ENCODE measurements at regions not wholly inside any gene's neighbourhood (a gene's known extent, or its start where the extent isn't known, plus 50 kb on each side); places are given as distances from the start of the nearest gene placed in this dataset.
"Not testable (repeated sequence)": the region's sequence is repeated elsewhere in the genome, so short reads cannot be mapped to it uniquely, and the experiment has no call there.

DNA sequence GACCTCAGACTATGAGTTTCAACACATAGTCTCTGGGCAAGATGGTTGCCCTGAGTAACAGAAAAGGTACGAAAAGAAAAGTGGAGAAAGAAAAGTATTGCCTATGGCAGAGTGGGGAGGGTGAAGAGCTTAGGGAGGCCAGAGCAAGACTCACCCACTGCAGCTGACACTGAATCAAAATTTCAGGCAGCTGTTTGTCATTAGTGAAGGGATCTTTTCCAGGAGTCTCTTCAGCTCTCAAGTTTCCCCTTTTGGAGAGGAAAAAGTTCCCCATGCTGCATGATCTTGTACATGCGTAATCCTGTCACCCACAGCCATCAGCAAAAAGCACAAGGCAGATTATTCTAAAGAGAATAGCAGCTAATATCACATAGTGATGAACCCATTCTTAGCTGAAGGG is 616.9 kb upstream of the GBE1 start:
- no peak for DNase-seq

DNA sequence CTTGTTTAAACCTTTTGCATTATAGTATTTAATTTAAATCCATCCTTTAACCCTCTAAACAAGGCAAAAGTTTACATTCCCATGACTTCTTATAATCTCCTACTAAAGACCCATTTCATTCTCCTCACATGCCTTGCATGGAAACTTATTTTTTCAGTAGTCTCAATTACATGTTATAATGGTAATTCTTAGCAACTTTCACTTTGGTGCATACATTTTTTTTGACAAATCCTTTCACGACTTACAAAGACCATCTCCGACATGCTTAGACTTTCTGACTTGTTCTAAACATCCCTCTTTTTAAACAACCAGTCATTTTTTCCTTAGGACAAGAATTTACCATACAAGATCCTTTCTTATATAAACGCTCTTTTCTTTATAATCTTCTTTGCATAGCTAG is 615.4 kb upstream of the GBE1 start:
- DNase-seq, result no peak

DNA sequence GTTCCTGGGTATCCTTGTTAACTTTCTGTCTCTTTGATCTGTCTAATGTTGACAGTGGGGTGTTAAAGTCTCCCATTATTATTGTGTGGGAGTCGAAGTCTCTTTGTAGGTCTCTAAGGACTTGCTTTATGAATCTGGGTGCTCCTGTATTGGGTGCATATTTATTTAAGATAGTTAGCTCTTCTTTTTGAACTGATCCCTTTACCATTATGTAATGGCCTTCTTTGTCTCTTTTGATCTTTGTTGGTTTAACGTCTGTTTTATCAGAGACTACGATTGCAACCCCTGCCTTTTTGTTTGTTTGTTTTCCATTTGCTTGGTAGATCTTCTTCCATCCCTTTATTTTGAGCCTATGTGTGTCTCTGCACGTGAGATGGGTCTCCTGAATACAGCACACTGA is 612.4 kb upstream of the GBE1 start:
- not testable (repeated sequence) for DNase-seq

DNA sequence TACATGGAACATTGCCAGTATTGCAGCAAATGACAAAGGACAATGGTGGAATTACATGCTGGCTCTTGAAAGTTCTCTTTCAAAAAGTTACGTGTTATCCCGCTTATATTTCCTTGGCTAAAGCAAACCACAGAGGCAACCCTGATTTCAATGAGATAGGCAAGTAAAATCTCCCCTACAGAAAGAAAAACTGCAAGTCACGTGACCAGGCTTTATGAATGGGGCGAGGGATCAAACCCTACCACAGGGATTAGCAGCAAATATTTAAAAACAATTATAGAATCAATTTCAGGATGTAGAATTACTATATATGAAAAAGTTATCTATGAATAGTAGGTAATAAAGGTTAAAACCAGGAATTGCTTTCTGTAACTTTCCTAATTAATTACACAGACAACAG is 603.4 kb upstream of the GBE1 start:
- no peak for DNase-seq

DNA sequence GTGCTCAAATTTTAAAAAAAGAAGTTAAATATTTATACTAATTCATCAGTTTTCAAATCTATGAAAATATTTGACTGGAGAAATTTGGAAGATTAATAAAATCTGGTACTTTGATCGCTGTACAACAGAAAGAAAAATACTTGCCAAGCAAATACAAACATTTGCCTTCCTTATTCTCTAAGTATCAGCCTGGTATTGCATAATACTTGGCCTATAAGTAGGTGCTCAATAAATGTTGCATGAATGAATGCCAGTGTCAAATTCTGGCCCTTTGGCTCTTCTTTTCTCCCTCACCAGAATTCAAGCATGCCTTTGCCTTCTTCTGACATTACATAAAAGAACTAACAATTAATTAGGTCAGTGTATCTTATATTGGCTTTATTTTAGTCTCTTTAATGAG is 601.7 kb upstream of the GBE1 start:
- no peak for DNase-seq

DNA sequence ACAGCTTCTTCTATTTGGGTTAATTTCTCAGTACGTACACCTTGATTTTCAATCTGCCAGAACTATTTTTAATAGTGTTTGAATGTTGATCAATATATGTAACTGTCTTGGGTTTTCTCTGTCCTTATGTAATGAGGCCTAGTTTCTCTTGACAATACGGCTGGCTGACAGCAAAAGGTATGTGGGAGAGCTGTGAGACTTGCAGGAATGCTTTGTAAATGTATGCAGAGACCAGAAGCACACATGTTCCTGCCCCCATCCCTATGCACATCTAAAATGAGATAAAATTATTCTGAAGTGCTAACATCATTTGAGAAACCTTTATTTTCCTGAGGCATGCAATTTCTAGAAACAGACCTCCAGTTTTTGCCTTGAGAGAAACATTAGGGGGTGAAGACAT is 593.8 kb upstream of the GBE1 start:
- DNase-seq, result no peak

DNA sequence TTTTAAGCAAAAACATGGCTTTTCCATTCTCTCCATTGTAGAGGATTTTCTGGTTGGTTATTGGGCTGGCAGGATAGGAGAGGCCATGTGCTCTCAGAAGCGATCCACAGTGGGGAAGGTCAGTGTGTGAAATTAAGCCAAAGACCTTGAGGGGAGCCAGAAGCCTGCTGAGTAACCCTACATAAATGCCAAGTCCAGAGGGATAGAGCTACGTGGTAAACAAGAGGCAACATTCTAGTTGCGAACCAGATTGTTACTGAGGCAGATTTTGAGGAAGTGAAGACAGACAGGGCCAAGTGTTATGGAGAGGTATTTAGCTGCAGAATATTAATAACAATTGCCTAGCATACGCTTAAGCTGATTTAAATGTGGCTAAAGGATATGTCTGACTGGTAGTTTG is 592.8 kb upstream of the GBE1 start:
- no peak for DNase-seq

DNA sequence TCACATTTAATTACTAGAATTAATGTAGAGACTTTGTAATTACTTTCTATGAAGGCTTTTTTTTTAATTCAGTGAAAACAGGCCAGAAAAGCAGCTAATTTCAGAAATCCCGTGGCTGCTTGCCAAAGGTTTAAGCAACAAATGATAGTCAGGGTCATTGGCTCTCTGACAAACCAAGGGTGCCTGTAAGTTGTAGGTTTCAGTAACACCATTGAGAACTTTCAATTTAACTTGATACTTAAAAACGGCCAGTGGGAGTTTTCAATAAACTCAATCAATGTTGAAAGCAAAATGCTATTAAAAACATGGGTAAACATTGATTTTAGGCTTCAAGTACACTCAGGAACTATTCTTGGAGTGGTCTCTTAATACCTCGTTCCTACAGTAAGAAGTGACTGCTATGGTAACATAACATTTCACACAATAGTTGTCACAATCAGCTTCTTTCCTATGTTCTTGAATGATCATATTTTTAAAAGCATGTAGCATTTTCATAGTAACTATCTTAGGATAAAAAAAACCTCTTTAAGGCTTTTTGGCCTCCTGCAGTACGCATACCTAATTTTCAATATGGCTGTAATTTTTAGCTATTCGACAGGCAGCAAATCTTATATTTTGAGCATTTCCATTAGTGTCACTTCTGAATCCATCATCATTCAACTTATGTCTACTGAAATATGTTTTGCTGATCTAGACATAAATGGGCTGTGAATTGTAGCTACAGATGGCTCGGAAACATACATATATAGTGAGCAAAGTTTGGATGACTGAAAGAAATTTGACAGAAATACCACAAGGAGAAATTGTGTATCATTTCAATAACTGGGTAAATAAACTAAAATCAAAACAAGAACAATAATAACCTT is 592.1 kb upstream of the GBE1 start:
- no peak for DNase-seq

DNA sequence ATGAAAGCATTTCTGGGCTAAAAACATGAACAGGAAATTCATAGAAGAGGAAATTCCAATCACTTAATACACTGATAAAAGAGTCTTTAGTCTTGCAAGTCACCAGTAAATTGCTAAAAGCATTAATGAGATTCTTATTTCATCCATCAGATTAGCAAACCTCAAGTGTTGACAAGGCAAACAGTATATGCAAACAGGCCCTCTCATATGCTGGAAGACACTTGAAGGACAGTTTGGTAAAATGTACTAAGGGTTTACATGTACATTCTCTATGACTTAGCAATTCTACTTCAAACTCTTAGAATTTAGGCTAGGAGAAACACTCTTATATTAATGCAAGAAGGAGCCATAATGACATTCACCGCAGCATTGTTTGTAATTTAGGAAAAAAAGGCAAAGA is 586.1 kb upstream of the GBE1 start:
- no peak for DNase-seq

DNA sequence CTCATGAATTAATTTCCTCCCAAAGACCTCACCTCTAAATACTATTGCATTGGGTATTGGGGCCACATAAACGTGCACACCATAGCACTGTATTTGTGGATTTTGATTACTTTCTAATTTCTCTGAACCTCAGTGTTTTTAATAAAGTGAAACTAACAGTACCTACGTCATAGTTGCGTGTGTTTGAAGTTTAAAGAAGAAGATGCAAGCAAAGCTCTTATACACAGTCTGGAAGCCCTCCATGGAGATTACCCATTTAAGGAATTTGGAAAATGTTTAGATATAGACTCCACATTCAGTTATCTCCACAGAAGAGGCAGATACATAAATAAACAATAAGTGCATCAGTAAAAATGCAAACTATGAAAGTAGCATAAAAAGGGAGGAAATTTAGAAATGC is 581.1 kb upstream of the GBE1 start:
- no peak for DNase-seq

DNA sequence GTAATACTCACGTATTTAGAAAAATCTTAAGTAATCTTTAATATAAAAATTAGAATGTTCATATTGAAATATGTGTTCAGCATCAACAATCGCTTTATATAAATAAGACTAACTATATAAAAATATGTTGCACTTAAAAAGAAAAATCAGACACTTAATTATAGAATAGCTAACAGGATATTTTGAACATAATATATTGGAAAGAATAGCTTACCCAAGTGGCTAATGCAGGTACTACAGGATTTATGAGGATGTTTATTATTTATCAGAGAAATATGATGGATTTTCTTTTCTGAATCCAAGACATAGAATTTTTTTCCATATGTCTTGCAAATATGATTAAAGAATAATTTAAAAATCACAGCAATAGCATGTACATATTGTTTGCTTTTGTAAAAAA is 567.9 kb upstream of the GBE1 start:
- DNase-seq, result no peak

DNA sequence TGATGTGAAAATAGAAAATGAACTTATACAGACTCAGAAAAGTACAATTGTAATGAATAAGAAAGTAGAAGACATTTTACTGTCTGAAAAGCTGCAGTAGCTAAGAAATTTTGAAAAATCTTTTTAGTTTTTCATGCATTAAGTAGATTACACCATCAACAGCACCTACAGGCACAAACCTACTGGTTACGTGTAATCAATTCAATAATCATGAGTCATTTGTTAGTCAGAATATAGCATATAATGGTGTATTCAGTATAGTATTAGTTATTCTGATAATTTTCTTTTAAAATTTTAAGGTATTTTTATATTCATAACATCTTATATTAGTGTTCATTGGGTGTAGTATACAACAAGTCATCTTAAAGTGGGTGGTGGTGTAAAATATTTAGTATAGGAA is 550.5 kb upstream of the GBE1 start:
- no peak for DNase-seq

DNA sequence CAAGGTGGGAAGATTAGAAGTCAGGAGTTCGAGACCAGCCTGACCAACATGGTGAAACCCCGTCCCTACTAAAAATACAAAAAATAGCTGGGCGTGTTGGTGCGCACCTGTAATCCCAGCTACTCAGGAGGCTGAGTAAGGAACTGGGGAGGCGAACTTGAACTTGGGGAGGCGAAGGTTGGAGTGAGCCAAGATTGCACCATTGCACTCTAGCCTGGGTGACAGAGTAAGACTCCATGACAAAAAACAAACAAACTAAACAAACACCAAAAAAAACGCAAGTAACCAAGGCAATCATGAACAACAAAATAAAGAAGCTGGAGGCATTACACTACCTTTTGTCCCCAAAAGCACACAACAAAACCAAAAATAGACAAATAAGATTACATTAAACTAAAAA is 547.3 kb upstream of the GBE1 start:
- no peak for DNase-seq

DNA sequence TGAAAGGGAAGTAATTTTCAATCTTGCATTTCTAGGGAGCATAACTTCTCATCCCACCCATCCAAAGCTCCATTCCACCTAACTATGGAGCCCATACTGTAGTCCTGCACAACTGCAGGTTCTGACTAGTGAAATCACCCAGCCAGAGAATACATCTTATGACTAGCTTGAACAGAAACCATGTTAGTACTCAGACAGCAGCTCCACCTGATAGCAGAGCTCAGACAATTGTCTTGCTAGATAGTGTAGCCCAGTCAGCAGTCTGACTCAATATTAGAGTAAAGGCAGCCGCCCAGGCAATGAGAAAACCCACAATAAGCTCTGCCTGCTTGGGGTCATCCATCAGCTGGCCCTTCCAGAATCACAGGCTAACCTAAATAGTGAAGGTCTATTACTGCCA is 544.7 kb upstream of the GBE1 start:
- DNase-seq, result no peak

DNA sequence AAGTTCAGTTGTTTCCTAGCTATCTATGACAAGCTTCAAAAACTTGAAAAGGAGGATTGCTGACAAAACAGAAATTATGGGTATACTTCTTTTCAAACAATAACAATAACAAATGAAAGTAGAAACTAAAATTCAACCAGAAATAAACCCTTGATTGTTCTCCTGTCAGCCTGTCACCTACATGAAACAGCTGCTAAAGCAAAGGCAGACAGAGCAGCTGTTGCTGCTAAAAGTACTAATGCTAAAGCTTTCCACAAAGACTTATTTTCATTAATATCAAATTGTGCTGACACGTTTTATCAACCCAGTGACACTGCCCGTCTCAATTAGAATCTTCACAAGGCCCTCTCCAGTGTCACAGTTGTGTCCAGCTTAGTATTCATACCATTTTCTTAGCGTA is 533.2 kb upstream of the GBE1 start:
- no peak for DNase-seq

DNA sequence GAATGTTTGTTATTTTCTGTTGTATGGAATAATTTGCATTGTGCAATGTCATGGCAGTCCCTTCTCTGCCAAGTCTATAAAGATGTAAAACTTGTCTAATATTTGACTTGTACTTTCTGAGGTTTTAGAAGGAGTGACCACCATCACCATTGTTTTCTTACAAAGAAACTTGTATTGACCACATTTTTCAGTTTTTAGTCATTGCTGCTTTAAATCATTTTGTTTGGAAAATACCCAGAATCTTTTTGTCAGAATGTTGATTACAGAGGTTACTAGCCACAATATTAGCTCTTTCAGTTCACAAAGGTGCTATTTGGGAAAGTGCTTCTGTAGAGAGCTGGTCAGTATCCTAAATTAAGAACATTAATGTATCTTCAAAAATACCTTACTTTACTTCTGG is 532.4 kb upstream of the GBE1 start:
- DNase-seq, result no peak

DNA sequence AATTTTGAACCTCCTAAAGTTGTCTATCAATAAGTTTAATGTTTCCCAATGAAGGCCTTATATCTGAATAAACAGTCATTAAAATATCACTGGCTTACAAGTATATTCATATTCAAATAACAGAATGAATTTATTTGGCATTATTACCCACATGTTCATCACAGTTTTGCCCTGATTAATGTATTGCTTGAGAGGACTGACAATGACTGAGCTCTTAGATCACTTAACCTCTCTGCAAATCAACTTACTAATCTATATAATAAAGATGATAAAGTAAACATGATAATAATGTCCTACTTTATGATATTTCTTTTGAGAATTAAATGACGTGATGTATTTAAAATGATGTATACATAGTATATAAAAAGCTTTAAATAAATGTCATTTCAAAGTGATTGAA is 532.0 kb upstream of the GBE1 start:
- no peak for DNase-seq

DNA sequence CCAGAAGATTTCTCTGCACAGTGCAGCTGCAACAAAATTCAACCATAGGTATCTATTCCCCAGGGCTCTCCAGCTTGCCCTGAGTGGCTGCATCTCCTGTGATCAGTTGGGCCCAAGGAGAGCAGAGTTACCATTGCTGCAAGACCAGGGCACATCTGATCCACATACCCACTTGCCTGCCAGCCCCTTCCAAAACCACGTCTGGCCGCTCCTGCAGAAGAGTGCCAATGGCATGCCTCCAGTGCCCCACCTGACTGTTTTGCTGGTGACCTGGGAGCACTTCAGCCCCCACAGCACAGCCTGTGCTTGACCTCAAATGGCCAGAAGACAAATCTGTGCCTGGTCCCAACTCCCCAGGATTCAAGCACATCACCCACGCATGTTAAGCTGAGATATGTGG is 526.1 kb upstream of the GBE1 start:
- DNase-seq, result no peak

DNA sequence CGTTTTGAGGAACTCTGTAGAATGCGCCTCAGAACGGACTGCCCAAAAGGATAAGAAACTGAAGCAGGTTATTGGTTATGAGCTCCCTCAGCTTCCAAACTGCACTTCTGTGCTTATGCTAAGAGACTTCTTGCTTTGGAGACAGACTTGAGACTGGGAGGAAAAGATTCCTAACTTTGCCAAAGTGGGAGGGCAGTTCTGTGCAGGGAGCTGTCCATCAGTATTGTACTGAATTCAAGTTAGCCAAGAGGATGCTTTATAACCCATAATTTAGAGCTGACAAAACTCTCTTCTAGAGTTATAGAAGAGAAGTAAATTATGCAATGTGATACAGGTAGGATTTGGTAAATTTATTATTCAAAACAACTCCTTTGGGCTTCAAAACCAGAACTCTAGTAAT is 519.8 kb upstream of the GBE1 start:
- DNase-seq, result no peak

DNA sequence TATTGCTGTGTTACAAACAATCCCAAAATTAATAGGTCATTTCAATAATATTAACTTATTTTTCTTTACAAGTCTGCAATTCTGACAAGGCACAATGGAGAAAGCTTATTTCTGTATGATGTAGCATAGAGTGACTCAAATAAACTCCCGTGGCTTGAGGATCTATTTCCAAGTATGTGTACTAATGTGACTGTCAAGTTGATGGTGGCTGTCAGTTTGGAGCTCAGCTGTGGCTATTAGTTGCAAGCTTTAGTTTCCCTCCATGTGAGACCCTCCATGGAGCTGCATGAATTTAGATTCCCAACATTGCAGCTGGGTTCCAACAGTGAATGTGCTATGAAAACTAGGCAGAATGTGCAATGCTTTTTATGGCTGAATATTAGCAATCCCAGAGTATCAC is 515.5 kb upstream of the GBE1 start:
- no peak for DNase-seq

DNA sequence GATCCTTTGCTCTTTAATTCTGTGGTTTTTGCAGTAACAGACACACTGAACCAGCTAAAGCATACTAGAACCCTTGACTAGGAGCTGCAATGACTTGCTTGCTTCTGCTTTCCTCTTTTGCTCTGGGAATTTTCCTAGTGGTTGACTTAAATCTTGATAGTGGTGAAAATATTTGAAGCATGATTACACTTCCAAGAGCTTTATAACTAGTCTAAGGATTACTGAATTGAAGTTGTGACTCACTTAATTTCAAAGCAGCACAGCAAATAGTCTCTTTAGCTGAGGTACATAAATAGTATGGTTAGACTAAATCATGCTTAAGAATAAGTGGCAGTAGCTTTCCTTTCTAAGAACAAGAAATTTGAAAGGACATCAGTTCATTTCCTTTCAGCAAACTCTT is 513.5 kb upstream of the GBE1 start:
- DNase-seq, result no peak

DNA sequence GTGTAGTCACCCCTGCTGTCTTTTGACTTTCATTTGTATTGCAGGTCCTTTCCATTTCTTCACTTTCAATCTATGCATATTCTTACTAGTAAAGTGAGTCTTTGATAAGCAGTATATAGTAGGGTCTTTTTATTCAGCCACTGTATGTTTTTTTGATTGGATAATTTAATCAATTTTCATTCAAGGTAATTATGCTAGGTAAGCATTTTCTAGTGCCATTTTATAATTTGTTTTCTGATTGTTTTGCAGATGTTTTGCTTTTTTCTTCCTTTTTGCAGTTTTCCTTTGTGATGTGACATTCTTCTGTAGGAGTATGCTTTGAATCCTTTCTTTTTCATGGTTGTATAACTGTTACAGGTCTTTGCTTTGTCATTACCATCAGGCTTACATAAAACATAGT is 504.3 kb upstream of the GBE1 start:
- no peak for DNase-seq

DNA sequence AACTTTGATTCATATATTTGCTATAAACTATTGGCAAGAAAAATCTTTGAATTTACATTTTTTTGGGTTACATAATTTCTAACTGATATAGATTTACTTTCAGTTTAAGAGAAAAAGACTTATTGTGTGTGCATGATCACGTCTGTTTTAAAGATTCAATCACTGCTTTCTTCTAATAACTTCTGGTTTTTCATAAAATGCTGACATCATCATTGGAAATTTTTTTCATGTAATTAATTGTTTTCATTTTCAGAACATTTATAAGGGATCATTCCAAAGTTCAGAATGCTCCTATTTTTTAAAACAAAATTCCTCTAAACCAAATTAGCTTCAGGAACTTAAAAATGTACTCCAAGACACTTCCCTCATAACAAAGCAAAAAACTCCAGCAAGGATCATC is 500.7 kb upstream of the GBE1 start:
- no peak for DNase-seq

DNA sequence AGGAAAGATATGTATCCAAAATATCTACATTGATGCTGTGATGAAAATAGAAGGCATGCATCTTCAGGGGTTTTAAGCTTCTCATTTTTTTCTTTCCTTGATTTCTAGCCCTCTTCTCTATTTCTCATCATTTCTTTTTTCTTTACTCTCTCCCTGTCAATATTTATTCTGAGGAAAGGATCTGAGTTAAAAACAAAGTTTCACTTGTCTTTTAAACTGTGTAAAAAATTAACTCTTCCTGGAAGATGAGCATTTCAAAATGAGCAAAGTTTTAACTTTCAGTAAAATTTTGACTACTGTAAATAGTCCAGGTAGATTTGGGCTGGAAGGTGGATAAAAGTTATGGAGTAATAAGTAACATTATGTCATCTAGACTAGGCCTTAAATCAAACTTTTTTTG is 500.2 kb upstream of the GBE1 start:
- no peak for DNase-seq

DNA sequence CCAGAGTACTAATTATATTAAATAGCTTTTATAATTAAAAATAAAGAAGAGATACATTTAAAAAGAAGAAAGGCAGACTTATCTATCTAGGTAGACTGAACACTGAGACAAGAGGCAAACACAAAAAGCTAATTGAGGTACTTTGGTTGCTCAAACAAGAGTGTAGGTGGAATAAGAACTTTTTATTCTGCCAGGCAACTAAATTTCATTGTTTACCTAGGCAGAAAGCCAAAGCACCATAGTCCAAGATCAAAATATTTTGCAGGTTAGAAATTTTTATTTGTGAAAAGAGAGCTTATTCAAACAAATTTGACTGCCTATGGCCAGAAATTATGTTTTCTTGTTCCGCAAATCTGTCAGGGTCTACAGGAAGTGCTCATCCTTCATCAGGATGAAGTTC is 499.6 kb upstream of the GBE1 start:
- DNase-seq, result no peak

DNA sequence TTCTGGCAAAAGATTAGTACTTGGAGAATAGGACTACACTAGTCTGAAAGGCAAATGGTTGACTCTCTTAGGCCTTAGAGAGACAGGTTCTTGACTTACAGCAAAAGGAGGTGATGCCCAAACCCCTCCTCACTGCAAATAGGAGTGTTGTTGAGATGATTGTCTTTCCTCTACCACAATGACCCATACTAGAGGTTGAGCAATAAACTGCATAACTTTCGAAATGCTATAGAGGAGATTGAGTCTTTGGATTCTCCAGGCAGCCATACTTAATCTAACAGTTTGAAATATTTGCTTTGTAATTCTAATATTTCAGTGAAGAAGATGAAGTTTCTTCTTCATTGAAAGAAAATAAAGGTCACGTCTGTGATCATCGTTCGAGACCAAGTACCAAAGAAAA is 498.5 kb upstream of the GBE1 start:
- DNase-seq, result no peak

All from NCI-H1048 (cell line).